Neural cell (in vitro differentiated cells): ENCODE measurements at regions not wholly inside any gene's neighbourhood (a gene's known extent, or its start where the extent isn't known, plus 50 kb on each side); places are given as distances from the start of the nearest gene placed in this dataset.

ENCODE experiments used
- H2AFZ ChIP-seq: fragments of 200-600, 300-800 bp; sonication (generic), shearing (Covaris generic); 2 replicates; pipeline ENCODE4 v1.6.0; 2014; ENCODE audit warnings: low read depth, mild to moderate bottlenecking, antibody characterized with exemption, low read length, moderate library complexity
- H3F3A ChIP-seq: fragments of 200-600 bp; shearing (Covaris generic); 2 replicates; pipeline ENCODE4 v1.6.1; 2016; ENCODE audit warnings: mild to moderate bottlenecking, moderate library complexity, mixed read lengths, antibody characterized with exemption, low read length; ENCODE audit not compliant: insufficient read depth, poor library complexity, severe bottlenecking
- H3K27ac ChIP-seq: fragments of 200-600, 300-800 bp; sonication (generic), shearing (Covaris generic); 2 replicates; pipeline ENCODE4 v1.5.1; 2014; ENCODE audit warnings: mild to moderate bottlenecking, low read length, moderate library complexity
- H3K27me3 ChIP-seq: fragments of 300-800, 200-600 bp; sonication (generic), shearing (Covaris generic); 2 replicates; pipeline ENCODE4 v1.6.0; 2014; ENCODE audit warnings: mild to moderate bottlenecking, low read depth, low read length, moderate library complexity; ENCODE audit not compliant: insufficient read depth
- H3K36me3 ChIP-seq: fragments of 300-800, 200-600 bp; sonication (generic), shearing (Covaris generic); 2 replicates; pipeline ENCODE4 v1.5.1; 2014; ENCODE audit warnings: mild to moderate bottlenecking, antibody characterized with exemption, low read length, moderate library complexity; ENCODE audit not compliant: insufficient read depth
- H3K4me2 ChIP-seq: fragments of 300-800, 200-600 bp; sonication (generic), shearing (Covaris generic); 2 replicates; pipeline ENCODE4 v1.6.0; 2014; ENCODE audit warnings: mild to moderate bottlenecking, low read length
- H3K4me3 ChIP-seq: fragments of 300-800, 200-600 bp; sonication (generic), shearing (Covaris generic); 2 replicates; pipeline ENCODE4 v1.5.1; 2014; ENCODE audit warnings: mild to moderate bottlenecking, low read length, moderate library complexity
- H3K79me2 ChIP-seq: fragments of 200-600 bp; shearing (Covaris generic); replicated peaks from 2 replicates; pipeline ENCODE4 v1.6.0; 2014; ENCODE audit warnings: mild to moderate bottlenecking, low read length, moderate library complexity; ENCODE audit not compliant: insufficient read depth
- H3K9ac ChIP-seq: fragments of 300-800, 200-600 bp; sonication (generic), shearing (Covaris generic); 2 replicates; pipeline ENCODE4 v1.6.1; 2016; ENCODE audit warnings: mild to moderate bottlenecking, low read length, mixed read lengths
- H3K9me2 ChIP-seq: fragments of 200-600 bp; shearing (Covaris generic); 2 replicates; pipeline ENCODE4 v1.6.1; 2016; ENCODE audit warnings: mild to moderate bottlenecking, low read length, mixed read lengths; ENCODE audit not compliant: insufficient read depth
- H3K9me3 ChIP-seq: fragments of 200-600, 300-800 bp; sonication (generic), shearing (Covaris generic); 2 replicates; pipeline ENCODE4 v1.6.1; 2016; ENCODE audit warnings: mild to moderate bottlenecking, mixed run types, low read length, moderate library complexity, mixed read lengths
- H4K20me1 ChIP-seq: fragments of 200-600 bp; shearing (Covaris generic); 2 replicates; pipeline ENCODE4 v1.6.1; 2016; ENCODE audit warnings: mild to moderate bottlenecking, mixed run types; ENCODE audit not compliant: insufficient read depth
- EP300 ChIP-seq: fragments of 450-650 bp; conservative IDR thresholded peaks from 2 replicates; pipeline ENCODE4 v1.6.1; 2014; ENCODE audit warnings: antibody characterized with exemption, mild to moderate bottlenecking, moderate library complexity; ENCODE audit not compliant: poor library complexity, severe bottlenecking
- EZH2 ChIP-seq: fragments of 200-600, 300-800 bp; shearing (Covaris generic), sonication (generic); IDR thresholded peaks from 2 replicates; pipeline ENCODE4 v1.6.1; 2014; ENCODE audit warnings: antibody characterized with exemption, low read length, borderline replicate concordance, mild to moderate bottlenecking; ENCODE audit not compliant: insufficient read depth, poor library complexity, severe bottlenecking
- MXI1 ChIP-seq: fragments of 450-650 bp; conservative IDR thresholded peaks from 2 replicates; pipeline ENCODE4 v1.6.1; 2014; ENCODE audit warnings: antibody characterized with exemption, mild to moderate bottlenecking; ENCODE audit not compliant: poor library complexity, severe bottlenecking
- POLR2AphosphoS5 ChIP-seq: IDR thresholded peaks from 2 replicates; pipeline ENCODE4 v1.6.1; 2012
- RAD21 ChIP-seq: fragments of 450-650 bp; conservative IDR thresholded peaks from 2 replicates; pipeline ENCODE4 v1.6.1; 2014; ENCODE audit warnings: antibody characterized with exemption, mild to moderate bottlenecking, moderate library complexity
- REST ChIP-seq: IDR thresholded peaks from 2 replicates; pipeline ENCODE4 v1.6.1; 2012; ENCODE audit warnings: borderline replicate concordance
- SMC3 ChIP-seq: fragments of 450-650 bp; conservative IDR thresholded peaks from 2 replicates; pipeline ENCODE4 v1.6.1; 2014; ENCODE audit warnings: antibody characterized with exemption, mild to moderate bottlenecking, moderate library complexity; ENCODE audit not compliant: poor library complexity
- TAF1 ChIP-seq: IDR thresholded peaks from 2 replicates; pipeline ENCODE4 v1.6.1; 2012; ENCODE audit warnings: low read depth
- TF ChIP-seq, protein P1 (sequence below): fragments of 450-650 bp; IDR thresholded peaks from 2 replicates; pipeline ENCODE4 v1.5.1; 2014; ENCODE audit warnings: antibody characterized with exemption, mild to moderate bottlenecking, moderate library complexity; ENCODE audit not compliant: poor library complexity, severe bottlenecking

GRCh38 chr16:82382521-82382920, 212.5 kb upstream of the MPHOSPH6 start:
- Histone ChIP-seq H3K9ac (no peak overlapping the region), H3K9me3 (no peaks in the 10 kb centered on the region), H3F3A (no peaks in the 10 kb centered on the region), H3K27me3 (no peaks in the 10 kb centered on the region), H4K20me1 (no peaks in the 10 kb centered on the region), H2AFZ (no peak overlapping the region), H3K9me2 (no peaks in the 10 kb centered on the region), H3K4me3 (no peak overlapping the region), H3K36me3 (no peaks in the 10 kb centered on the region), H3K79me2 (no peaks in the 10 kb centered on the region), H3K4me2 (no peak overlapping the region), H3K27ac (no peak overlapping the region)
- no peak for TF ChIP-seq SMC3
- TF ChIP-seq, protein P1, sequence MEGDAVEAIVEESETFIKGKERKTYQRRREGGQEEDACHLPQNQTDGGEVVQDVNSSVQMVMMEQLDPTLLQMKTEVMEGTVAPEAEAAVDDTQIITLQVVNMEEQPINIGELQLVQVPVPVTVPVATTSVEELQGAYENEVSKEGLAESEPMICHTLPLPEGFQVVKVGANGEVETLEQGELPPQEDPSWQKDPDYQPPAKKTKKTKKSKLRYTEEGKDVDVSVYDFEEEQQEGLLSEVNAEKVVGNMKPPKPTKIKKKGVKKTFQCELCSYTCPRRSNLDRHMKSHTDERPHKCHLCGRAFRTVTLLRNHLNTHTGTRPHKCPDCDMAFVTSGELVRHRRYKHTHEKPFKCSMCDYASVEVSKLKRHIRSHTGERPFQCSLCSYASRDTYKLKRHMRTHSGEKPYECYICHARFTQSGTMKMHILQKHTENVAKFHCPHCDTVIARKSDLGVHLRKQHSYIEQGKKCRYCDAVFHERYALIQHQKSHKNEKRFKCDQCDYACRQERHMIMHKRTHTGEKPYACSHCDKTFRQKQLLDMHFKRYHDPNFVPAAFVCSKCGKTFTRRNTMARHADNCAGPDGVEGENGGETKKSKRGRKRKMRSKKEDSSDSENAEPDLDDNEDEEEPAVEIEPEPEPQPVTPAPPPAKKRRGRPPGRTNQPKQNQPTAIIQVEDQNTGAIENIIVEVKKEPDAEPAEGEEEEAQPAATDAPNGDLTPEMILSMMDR: no peak
- TF ChIP-seq EP300: no peak
- no peak for TF ChIP-seq RAD21
- no peak for TF ChIP-seq MXI1
- no peak for TF ChIP-seq TAF1
- TF ChIP-seq EZH2: no peak
- TF ChIP-seq REST: no peak
- TF ChIP-seq POLR2AphosphoS5: no peak

DNA sequence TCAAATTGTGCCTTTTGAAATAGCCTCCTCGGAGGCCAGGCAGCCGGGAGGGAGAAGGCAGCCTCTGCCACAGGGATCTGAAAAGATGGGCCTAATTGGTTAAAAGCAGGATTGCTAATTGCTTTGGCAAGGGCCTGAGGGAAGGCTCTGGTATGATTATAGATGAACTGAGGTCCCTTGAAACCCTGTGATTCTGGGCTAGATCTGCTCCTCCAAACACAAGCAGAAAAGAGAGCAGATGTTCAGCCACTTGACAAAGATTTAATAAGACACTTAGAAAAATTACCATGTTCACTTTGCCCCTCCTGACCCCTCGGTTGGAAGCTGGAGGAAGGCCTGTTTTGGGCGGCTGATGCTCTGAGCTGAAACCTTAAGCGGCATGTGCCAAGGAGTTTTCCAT, 209.5 kb upstream of the MPHOSPH6 start:
- no peaks in the 10 kb centered on the region for H3F3A ChIP-seq
- no peaks in the 10 kb centered on the region for H3K36me3 ChIP-seq
- no peak overlapping the region for H3K9ac ChIP-seq
- H2AFZ ChIP-seq: no peak overlapping the region
- TF ChIP-seq EP300 (no peak), SMC3 (no peak), RAD21 (no peak), REST (no peak), MXI1 (no peak), POLR2AphosphoS5 (no peak), EZH2 (no peak), TAF1 (no peak)
- TF ChIP-seq, protein P1: no peak
- H3K27ac ChIP-seq: no peak overlapping the region
- no peaks in the 10 kb centered on the region for H3K9me2 ChIP-seq
- no peaks in the 10 kb centered on the region for H3K9me3 ChIP-seq
- H4K20me1 ChIP-seq: no peaks in the 10 kb centered on the region
- no peak overlapping the region for H3K4me2 ChIP-seq
- H3K79me2 ChIP-seq: no peaks in the 10 kb centered on the region
- no peak overlapping the region for H3K4me3 ChIP-seq
- H3K27me3 ChIP-seq: no peaks in the 10 kb centered on the region
